ENCODE measurements at regions not wholly inside any gene's neighbourhood (a gene's known extent, or its start where the extent isn't known, plus 50 kb on each side); places are given as distances from the start of the nearest gene placed in this dataset.

DNA sequence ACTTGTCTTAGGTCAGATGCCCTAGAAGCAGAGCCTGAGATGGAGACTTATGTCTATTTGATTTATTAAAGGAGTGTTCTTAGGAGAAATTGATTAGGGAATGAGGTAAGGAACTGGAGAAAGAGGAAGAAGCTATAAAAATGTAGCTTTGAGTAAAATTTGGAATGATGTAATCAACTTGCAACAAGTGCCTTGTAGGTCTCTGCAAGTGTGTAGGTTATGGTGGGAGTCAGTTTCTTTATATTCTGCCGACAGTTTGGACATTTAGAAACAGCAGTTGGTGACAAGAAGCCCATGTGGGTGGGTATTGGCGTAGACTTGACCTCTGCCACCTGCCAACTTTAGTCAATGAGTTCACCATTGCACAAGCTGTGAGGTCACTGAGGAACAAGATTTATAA is 986.5 kb downstream of the CDH18 start:
- H3K9me3 Mint-ChIP-seq (ENCODE audit: low read depth), result no peaks in the 10 kb centered on the region
- DNase-seq (ENCODE audit: low spot score, unreplicated experiment), result no peak
- no peak overlapping the region for H3K27ac Mint-ChIP-seq
- H3K4me3 Mint-ChIP-seq (ENCODE audit: low read depth), result no peak overlapping the region
- H3K4me1 Mint-ChIP-seq (ENCODE audit: low read depth), result peaks cover 2% of the 10 kb centered on the region
- H3K27me3 Mint-ChIP-seq, result no peaks in the 10 kb centered on the region
- no peak for TF ChIP-seq CTCF (IDR thresholded peaks at IDR 0.05; ENCODE audit: unreplicated experiment)
- no peaks in the 10 kb centered on the region for H3K36me3 Mint-ChIP-seq (ENCODE audit: insufficient read depth)

GRCh38 chr5:19002111-19002510 is 985.9 kb downstream of the CDH18 start:
- TF ChIP-seq CTCF (IDR thresholded peaks at IDR 0.05; ENCODE audit: unreplicated experiment), result no peak
- H3K27ac Mint-ChIP-seq, result no peak overlapping the region
- DNase-seq (ENCODE audit: low spot score, unreplicated experiment), result no peak
- H3K27me3 Mint-ChIP-seq, result no peaks in the 10 kb centered on the region
- H3K36me3 Mint-ChIP-seq (ENCODE audit: insufficient read depth), result no peaks in the 10 kb centered on the region
- H3K4me1 Mint-ChIP-seq (ENCODE audit: low read depth), result peaks cover 2% of the 10 kb centered on the region
- H3K4me3 Mint-ChIP-seq (ENCODE audit: low read depth), result no peak overlapping the region
- H3K9me3 Mint-ChIP-seq (ENCODE audit: low read depth), result no peaks in the 10 kb centered on the region

DNA sequence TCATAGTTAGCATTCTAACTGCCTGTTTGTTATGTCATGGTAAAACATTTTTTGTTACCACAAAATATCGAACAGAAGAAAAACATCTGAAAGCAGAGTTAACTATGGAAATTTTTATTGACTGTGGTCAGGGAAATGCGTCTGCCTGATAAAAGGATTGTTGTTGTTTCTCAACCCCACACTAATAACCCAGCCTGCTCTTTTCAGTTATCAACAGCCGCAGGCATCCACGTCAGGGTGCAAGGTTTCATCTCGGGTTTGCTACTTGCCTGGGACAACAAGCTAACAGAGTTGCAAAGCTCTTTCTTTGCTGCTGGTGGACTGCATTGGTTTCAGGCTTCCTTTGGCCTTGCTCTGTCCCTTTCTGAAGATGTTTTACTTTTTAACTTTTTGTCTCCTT is 969.2 kb downstream of the CDH18 start:
- peaks cover 7% of the 10 kb centered on the region for H3K4me1 Mint-ChIP-seq (ENCODE audit: low read depth)
- H3K27me3 Mint-ChIP-seq, result no peaks in the 10 kb centered on the region
- no peaks in the 10 kb centered on the region for H3K9me3 Mint-ChIP-seq (ENCODE audit: low read depth)
- no peak overlapping the region for H3K4me3 Mint-ChIP-seq (ENCODE audit: low read depth)
- no peak for TF ChIP-seq CTCF (IDR thresholded peaks at IDR 0.05; ENCODE audit: unreplicated experiment)
- no peak overlapping the region for H3K27ac Mint-ChIP-seq
- no peaks in the 10 kb centered on the region for H3K36me3 Mint-ChIP-seq (ENCODE audit: insufficient read depth)
- no peak for DNase-seq (ENCODE audit: low spot score, unreplicated experiment)

- H3K27me3 Mint-ChIP-seq, result no peaks in the 10 kb centered on the region
- H3K27ac Mint-ChIP-seq, result no peak overlapping the region
- no peak for DNase-seq (ENCODE audit: low spot score, unreplicated experiment)
- peaks cover 10% of the 10 kb centered on the region for H3K4me1 Mint-ChIP-seq (ENCODE audit: low read depth)
- no peaks in the 10 kb centered on the region for H3K36me3 Mint-ChIP-seq (ENCODE audit: insufficient read depth)
- no peak for TF ChIP-seq CTCF (IDR thresholded peaks at IDR 0.05; ENCODE audit: unreplicated experiment)
- no peak overlapping the region for H3K4me3 Mint-ChIP-seq (ENCODE audit: low read depth)
- H3K9me3 Mint-ChIP-seq (ENCODE audit: low read depth), result no peaks in the 10 kb centered on the region
Measured at GRCh38 chr5:19031491-19031890, 956.5 kb downstream of the CDH18 start.

DNA sequence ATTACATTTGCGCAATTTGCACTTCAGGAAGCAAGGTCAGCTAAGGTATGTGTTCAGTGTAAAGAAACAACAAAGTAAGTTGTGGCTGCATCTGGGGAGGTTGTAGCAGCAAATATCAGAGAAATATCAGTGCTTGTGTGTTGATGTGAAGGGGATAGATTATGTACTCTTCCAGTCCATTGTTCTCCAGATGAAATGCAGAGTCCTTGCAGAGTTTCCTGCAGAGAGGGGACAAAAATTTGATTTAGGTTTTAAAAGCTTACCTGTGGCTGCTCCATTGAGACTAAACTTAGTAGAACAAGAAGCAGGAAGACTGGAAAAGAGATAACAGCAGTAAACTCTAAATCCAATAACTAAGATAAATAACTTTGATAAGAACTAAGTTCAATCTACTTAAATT is 952.2 kb downstream of the CDH18 start:
- no peak for TF ChIP-seq CTCF (IDR thresholded peaks at IDR 0.05; ENCODE audit: unreplicated experiment)
- Mint-ChIP-seq H3K36me3 (ENCODE audit: insufficient read depth) (no peaks in the 10 kb centered on the region), H3K4me1 (ENCODE audit: low read depth) (peaks cover 4% of the 10 kb centered on the region), H3K27ac (no peak overlapping the region), H3K27me3 (no peaks in the 10 kb centered on the region), H3K9me3 (ENCODE audit: low read depth) (no peaks in the 10 kb centered on the region), H3K4me3 (ENCODE audit: low read depth) (no peak overlapping the region)
- no peak for DNase-seq (ENCODE audit: low spot score, unreplicated experiment)

Measured in progenitor cell of endocrine pancreas (in vitro differentiated cells).